ENCODE measurements at regions not wholly inside any gene's neighbourhood (a gene's known extent, or its start where the extent isn't known, plus 50 kb on each side); places are given as distances from the start of the nearest gene placed in this dataset.

DNA sequence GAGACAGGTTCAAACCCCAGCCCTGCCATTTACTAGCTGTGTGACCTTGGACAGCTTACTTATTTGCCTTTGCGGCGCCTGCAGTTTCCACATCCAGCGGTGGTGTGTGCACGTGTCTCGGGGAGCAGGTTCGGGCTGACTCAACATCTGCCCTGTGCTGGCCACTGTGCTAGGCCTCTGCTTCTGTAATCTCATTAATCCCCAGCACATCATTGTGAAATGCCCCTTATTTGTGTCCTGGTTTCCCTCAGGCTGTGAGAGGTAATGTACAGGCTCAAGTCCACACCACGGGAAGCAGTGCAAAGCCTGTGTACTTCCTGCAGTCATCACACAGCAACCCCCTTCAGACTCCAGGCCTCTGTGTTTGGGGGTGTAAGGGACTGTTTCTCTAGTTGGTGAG is 285.7 kb downstream of the RPS24 start:
- no peak for DNase-seq (ENCODE audit: low read depth in 2 of 2)

DNA sequence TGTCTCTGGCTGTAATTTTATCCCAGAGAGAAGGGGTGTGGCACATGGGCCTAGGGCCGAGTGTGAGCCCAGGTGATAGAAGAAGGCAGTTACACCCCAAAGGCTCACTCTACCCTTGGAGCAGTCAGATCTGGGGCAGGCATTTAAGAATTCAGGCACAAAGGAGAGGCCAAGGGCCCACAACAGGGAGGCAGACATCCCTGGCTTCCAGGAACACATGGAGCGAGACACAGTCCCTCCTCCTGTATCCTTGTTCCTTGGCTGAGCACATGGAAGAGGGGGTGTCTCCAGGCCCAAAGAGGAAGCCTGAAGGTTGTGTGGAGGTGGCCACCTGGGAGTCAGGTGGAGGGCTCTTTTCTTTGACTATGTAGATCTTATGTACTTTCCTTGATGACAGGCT is 286.2 kb downstream of the RPS24 start:
- no peak for DNase-seq (ENCODE audit: low read depth in 2 of 2)

- DNase-seq (ENCODE audit: low read depth in 2 of 2) = no peak
These were observed 286.8 kb downstream of the RPS24 start for GRCh38 chr10:78320506-78320905.

- no peak for DNase-seq (ENCODE audit: low read depth in 2 of 2)
These were observed 287.3 kb downstream of the RPS24 start for GRCh38 chr10:78321000-78321399.

GRCh38 chr10:78321500-78321899 is 287.8 kb downstream of the RPS24 start:
- DNase-seq (ENCODE audit: low read depth in 2 of 2) = no peak

- DNase-seq (ENCODE audit: low read depth in 2 of 2) = no peak
These were observed 292.7 kb downstream of the RPS24 start for GRCh38 chr10:78326372-78326771.

- no peak for DNase-seq (ENCODE audit: low read depth in 2 of 2)
These were observed 294.3 kb downstream of the RPS24 start for GRCh38 chr10:78327778-78328591.

DNA sequence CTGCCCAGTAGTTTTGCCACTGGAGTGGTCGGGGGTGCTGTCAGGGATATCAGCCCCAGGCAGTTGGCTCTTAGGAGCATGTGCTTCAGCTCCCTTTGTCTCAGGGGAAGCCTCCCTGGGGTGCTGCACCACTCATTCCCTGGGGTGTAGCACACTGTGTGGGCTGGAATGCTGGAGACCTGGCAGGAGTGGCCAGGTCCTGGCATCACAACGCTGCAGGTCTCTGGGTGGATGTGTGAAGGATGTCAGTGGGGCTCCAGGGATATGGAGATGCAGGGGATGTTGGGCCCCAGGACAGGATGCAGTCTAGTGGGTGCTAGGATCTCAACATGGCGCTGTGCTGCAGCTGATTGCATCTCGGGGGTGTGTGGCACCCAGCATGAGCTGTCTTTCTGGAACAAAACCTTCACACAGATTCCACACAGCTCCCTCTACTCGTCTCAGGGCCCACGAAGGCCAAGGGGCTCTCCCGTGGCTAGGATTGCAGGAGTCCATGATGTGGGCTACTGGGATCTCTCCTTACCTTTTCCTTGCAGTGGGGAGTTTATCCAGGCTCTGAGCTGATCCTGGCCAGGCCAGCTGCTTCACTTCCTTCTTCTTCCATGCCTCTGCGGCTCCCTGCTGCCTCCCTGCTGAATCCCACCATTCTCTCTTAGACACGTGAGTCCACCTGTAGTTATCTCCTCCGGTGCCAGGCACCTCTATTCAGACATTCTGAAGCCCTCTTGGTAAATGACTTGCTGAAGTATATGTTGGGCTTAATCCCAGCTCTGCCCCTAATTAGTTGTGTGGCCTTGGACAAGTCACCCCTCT is 295.1 kb downstream of the RPS24 start:
- DNase-seq (ENCODE audit: low read depth in 2 of 2) = no peak

DNA sequence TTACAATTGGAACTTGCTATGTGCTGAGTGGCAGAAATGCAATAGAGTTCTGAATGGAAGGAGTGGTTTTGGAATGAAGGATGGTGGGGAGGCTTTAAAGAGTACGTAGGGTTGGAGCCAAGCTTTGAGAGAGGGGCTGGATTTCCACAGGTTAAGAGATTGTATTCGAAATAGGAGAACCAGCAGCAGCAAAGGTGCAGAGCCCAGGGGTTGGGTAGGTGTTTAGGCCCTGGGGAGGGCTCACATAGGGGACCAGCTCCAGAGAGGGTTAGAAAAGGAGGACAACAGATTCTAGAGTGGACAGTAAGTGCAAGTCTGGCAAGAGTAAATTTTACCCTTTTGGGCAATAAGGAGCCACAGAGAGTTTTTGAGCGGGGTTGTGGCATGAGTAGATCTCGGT is 297.2 kb downstream of the RPS24 start:
- no peak for DNase-seq (ENCODE audit: low read depth in 2 of 2)

GRCh38 chr10:78331391-78331922 is 297.8 kb downstream of the RPS24 start:
- no peak for DNase-seq (ENCODE audit: low read depth in 2 of 2)

DNA sequence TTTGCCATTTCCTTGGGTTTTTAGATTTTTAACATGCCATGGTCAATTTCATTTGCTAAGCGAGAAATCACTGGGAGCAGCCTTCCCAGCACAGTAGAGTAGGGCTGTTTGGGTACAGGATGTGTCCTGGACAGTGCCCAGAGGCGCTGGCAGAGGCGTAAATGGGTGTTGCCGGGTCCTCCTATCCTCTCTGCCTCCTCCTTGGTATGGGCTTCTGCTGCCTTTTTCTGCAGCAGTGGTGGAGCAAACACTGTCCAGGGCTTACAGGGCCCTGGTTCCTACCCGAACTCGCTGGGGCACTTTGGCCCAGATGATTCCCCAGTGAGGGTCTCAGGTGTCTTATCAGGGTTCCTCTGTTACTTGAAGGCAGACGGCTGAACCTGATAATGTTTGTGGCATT is 298.3 kb downstream of the RPS24 start:
- DNase-seq (ENCODE audit: low read depth in 2 of 2) = no peak

GRCh38 chr10:78332657-78333056 is 299.0 kb downstream of the RPS24 start:
- DNase-seq (ENCODE audit: low read depth in 2 of 2) = no peak

DNA sequence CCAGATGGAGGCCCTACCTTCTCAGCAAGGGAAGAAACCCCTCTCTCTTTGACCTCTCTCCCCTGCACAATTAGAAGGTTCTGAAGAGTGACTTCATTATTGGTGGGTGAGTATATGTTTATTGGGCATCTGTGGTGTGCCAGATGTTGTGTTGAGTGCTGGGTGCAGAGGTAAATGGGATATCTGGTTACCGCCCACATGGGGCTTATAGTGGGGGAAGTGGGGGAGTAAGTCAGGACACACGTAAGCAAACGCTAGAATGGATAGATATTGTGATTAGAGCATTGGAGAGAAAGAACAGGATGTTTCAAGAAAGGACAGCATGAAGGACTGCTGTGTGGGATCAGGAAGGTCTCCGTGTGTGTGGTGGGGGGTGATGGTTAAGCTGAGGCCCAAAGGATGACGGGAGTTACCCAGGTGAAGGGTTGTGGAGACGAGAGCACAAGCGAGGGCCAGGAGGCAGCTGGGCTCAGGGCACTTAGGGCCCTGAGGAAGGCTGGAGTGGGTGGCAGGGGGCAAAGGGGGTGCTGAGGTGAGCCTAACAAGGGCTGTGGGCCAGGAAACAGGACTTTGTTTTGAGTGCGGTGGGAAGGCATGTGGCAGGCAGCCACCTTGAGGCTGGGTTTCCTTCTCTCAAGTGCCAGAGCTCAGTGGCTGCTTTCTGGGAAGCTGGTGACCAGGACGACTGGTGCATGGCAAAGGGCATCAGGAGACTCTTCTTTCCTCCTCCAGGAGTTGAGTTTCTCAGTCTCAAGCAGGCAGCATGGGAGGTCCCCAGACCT is 299.9 kb downstream of the RPS24 start:
- DNase-seq (ENCODE audit: low read depth in 2 of 2) = no peak

DNA sequence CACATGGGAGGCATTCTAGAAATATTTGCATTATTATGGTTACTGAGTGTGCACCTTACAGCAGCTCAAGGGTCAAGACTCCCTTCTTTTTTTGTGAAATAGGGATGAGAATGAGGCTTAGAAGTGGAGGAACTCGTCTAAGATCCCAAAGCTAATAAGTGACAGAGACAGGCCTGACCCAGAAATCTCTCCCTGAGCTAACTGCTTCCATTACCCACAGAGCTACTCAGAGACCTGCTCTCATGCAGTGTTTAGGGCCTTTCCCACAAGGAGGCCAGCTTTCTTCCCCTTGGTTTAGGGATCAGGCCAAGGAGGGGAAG is 301.7 kb downstream of the RPS24 start:
- no peak for DNase-seq (ENCODE audit: low read depth in 2 of 2)

- DNase-seq (ENCODE audit: low read depth in 2 of 2) = no peak
These were observed 302.2 kb downstream of the RPS24 start for GRCh38 chr10:78335691-78336401.

DNA sequence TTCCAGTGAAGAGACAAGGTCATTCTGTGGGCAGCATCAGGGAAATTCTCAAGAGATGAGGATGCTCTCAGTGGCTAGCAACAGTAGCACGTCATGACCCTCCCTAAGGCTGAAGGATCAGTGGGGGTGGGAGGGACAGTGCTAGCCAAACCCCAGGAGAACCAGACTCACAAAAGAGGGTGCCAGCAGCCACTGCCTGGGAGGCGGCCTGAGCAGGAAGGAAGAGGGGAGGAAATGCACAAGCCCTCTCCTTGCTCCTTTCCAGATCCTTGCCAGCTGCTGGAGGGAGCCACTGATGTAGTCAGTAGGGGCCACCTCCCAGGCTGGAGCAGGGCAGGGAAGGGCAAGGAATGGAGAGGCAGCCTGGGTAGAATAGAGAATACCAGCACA is 302.7 kb downstream of the RPS24 start:
- DNase-seq (ENCODE audit: low read depth in 2 of 2) = no peak

- no peak for DNase-seq (ENCODE audit: low read depth in 2 of 2)
These were observed 303.4 kb downstream of the RPS24 start for GRCh38 chr10:78337016-78337415.

- no peak for DNase-seq (ENCODE audit: low read depth in 2 of 2)
These were observed 304.2 kb downstream of the RPS24 start for GRCh38 chr10:78337646-78338391.

GRCh38 chr10:78338717-78339116 is 305.1 kb downstream of the RPS24 start:
- DNase-seq (ENCODE audit: low read depth in 2 of 2) = no peak

DNA sequence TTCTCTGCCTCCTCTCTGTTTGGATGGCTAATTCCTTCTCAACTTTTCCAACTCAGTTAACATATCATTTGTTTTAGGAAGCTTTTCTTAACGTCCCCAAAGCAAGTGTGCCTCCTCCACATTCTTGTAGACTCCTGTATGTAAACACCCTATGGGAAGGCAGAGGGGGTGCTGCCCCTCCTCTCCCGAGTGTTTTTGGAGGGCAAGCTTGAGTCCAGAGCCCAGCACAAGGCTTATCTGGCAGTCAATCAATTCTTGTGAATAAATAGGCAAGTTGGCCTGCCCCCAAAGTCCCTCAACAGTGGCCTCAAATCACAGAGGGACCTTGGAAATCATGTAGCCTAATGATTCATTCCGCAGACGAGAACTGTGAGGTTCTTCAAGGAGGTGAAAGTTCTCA is 305.6 kb downstream of the RPS24 start:
- DNase-seq (ENCODE audit: low read depth in 2 of 2) = no peak
